Ishikawa (cell line): ENCODE measurements at regions not wholly inside any gene's neighbourhood (a gene's known extent, or its start where the extent isn't known, plus 50 kb on each side); places are given as distances from the start of the nearest gene placed in this dataset.

Experiments
- CEBPB ChIP-seq: IDR thresholded peaks from 2 replicates; pipeline ENCODE4 v1.6.1; 2012
- CREB1 ChIP-seq: IDR thresholded peaks from 2 replicates; pipeline ENCODE4 v1.6.1; 2012; ENCODE audit warnings: low read depth
- EGR1 ChIP-seq: IDR thresholded peaks from 2 replicates; pipeline ENCODE4 v1.6.1; 2012
- EP300 ChIP-seq: IDR thresholded peaks from 2 replicates; pipeline ENCODE4 v1.6.1; 2012; ENCODE audit warnings: borderline replicate concordance
- FOXM1 ChIP-seq: IDR thresholded peaks from 2 replicates; pipeline ENCODE4 v1.6.1; 2012; ENCODE audit warnings: low read depth, borderline replicate concordance
- NFIC ChIP-seq: IDR thresholded peaks from 2 replicates; pipeline ENCODE4 v1.6.1; 2012
- RAD21 ChIP-seq: IDR thresholded peaks from 2 replicates; pipeline ENCODE4 v1.6.1; 2012; ENCODE audit warnings: low read depth
- REST ChIP-seq: IDR thresholded peaks from 2 replicates; pipeline ENCODE4 v1.6.1; 2012; ENCODE audit warnings: low read depth, mild to moderate bottlenecking
- TAF1 ChIP-seq: IDR thresholded peaks from 2 replicates; pipeline ENCODE4 v1.6.1; 2012; ENCODE audit warnings: low read depth, mild to moderate bottlenecking
- TCF12 ChIP-seq: IDR thresholded peaks from 2 replicates; pipeline ENCODE4 v1.6.1; 2012; ENCODE audit warnings: low read depth
- TEAD4 ChIP-seq: IDR thresholded peaks from 2 replicates; pipeline ENCODE4 v1.6.1; 2012
- USF1 ChIP-seq: IDR thresholded peaks from 2 replicates; pipeline ENCODE4 v1.6.1; 2012
- YY1 ChIP-seq: IDR thresholded peaks from 2 replicates; pipeline ENCODE4 v1.6.1; 2012; ENCODE audit warnings: low read depth
- ZBTB7A ChIP-seq: IDR thresholded peaks from 2 replicates; pipeline ENCODE4 v1.6.1; 2012; ENCODE audit warnings: low read depth
- TF ChIP-seq, protein P1 (sequence below): IDR thresholded peaks from 2 replicates; pipeline ENCODE4 v1.6.1; 2012

- TF ChIP-seq CEBPB (no peak), TEAD4 (no peak), CREB1 (no peak), USF1 (no peak), EGR1 (no peak), YY1 (no peak), REST (no peak), TAF1 (no peak), FOXM1 (no peak)
Measured at GRCh38 chr2:71807581-71808451, 339.8 kb downstream of the CYP26B1 start.

DNA sequence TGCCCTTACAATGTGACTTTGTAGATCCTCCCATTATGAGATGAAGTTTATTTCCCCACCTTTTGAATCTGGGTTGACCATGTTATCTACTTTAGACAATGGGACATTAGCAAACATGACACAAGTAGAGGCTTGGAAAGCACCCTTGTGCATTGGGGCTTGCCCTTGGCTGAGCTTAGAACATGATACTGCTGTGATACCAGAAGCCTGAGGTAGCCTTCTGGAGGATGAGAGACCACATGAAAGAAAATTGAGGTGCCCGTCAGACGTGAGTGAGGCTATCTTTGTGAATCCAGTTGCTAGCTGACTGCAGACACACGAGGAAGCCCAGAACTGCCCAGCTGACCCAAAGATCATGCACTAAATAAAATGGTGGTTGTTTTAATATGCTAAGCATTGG, 341.2 kb downstream of the CYP26B1 start:
- no peak for TF ChIP-seq EP300

DNA sequence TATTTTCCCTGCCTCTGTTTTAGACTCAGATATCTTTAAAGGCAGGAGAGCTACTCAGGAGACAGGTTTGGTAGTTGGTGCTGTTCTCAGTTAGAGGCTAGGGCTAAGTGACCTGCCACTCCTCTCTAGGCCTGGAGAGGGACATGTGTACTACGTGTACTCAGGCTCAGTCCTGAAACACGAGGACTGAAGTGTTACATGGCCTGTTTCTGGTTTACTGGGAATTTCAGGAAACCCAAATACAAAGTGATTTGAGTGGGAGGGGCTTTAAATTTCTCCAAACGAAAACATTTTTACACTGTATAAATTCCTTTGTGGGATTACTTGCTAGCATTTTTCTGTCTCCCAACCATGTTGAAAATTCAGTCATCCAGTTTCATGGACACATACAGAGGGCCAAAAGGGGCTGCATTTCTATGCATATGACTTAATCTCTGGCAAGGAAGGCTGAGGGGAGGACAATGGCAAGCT, 343.3 kb downstream of the CYP26B1 start:
- TF ChIP-seq CEBPB (no peak), REST (no peak)

- TF ChIP-seq EGR1 (no peak), REST (no peak), RAD21 (no peak), TAF1 (no peak), ZBTB7A (no peak), NFIC (no peak), CREB1 (no peak), CEBPB (no peak), EP300 (no peak), USF1 (no peak), FOXM1 (no peak), TEAD4 (no peak), TCF12 (no peak), YY1 (no peak)
- TF ChIP-seq, protein P1, sequence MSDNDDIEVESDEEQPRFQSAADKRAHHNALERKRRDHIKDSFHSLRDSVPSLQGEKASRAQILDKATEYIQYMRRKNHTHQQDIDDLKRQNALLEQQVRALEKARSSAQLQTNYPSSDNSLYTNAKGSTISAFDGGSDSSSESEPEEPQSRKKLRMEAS = no peak
Measured at GRCh38 chr2:71803398-71803797, 344.3 kb downstream of the CYP26B1 start.

GRCh38 chr2:71802556-71802955, 345.1 kb downstream of the CYP26B1 start:
- TF ChIP-seq TEAD4 (no peak), TAF1 (no peak), ZBTB7A (no peak), USF1 (no peak), YY1 (no peak), RAD21 (no peak), FOXM1 (no peak)
